Caco-2 (cell line): ENCODE measurements at regions not wholly inside any gene's neighbourhood (a gene's known extent, or its start where the extent isn't known, plus 50 kb on each side); places are given as distances from the start of the nearest gene placed in this dataset.

Source experiments
- BruUV-seq: library from RNA; stranded (reverse); fragments of 400-500 nt; replicated peaks from 2 replicates; lab custom pipeline; 2021; lab: Mats Ljungman, UMichigan
- CTCF ChIA-PET: fragments of 300-600 bp; sonication (Branson Sonifier 250); formaldehyde crosslinking; loops from one replicate; lab custom pipeline; 2022; ENCODE audit warnings: antibody characterized with exemption; lab: Charles Lee
- POLR2A ChIA-PET: fragments of 300-600 bp; sonication (Branson Sonifier 250); formaldehyde crosslinking; loops from one replicate; lab custom pipeline; 2022; ENCODE audit warnings: antibody characterized with exemption; lab: Charles Lee
- DNase-seq, 2 experiments: peaks; one replicate each; pipeline versions ENCODE4 v3.0.0 to v3.0.0-alpha.2; 2020 to 2022
- H3K27me3 ChIP-seq: replicated peaks from 2 replicates; pipeline ENCODE4 v1.6.0; 2011; ENCODE audit warnings: low read length; ENCODE audit not compliant: control insufficient read depth, insufficient read depth
- H3K36me3 ChIP-seq: 2 replicates; pipeline ENCODE4 v1.5.1; 2011; ENCODE audit warnings: low read length; ENCODE audit not compliant: control insufficient read depth, insufficient read depth
- H3K4me1 ChIP-seq: fragments of 250-450 bp; sonication (Bioruptor Pico); 2 replicates; pipeline ENCODE4 v1.5.1; 2020; ENCODE audit warnings: mild to moderate bottlenecking
- H3K4me3 ChIP-seq: 2 replicates; pipeline ENCODE4 v1.5.1; 2011; ENCODE audit warnings: low read depth, mild to moderate bottlenecking, control low read depth, low read length
- H3K9me3 ChIP-seq: fragments of 250-450 bp; sonication (Bioruptor Pico); 2 replicates; pipeline ENCODE4 v1.5.1; 2020; ENCODE audit warnings: mild to moderate bottlenecking, moderate library complexity
- H3K27ac Mint-ChIP-seq: one replicate; pipeline ENCODE4 v1.8.0; 2022; ENCODE audit warnings: mixed read lengths; ENCODE audit not compliant: unreplicated experiment
- H3K27me3 Mint-ChIP-seq: one replicate; pipeline ENCODE4 v1.8.0; 2022; ENCODE audit warnings: mixed read lengths; ENCODE audit not compliant: insufficient read depth, unreplicated experiment
- H3K36me3 Mint-ChIP-seq: one replicate; pipeline ENCODE4 v1.8.0; 2022; ENCODE audit warnings: mild to moderate bottlenecking, mixed read lengths; ENCODE audit not compliant: insufficient read depth, unreplicated experiment
- H3K4me1 Mint-ChIP-seq: one replicate; pipeline ENCODE4 v1.8.0; 2022; ENCODE audit warnings: low read depth, mixed read lengths; ENCODE audit not compliant: unreplicated experiment
- H3K4me3 Mint-ChIP-seq: one replicate; pipeline ENCODE4 v1.8.0; 2022; ENCODE audit warnings: mild to moderate bottlenecking, moderate library complexity, mixed read lengths; ENCODE audit not compliant: unreplicated experiment
- H3K9me3 Mint-ChIP-seq: one replicate; pipeline ENCODE4 v1.8.0; 2022; ENCODE audit warnings: mixed read lengths; ENCODE audit not compliant: unreplicated experiment
- intact Hi-C: fragments of 100-400 bp; cut with micrococcal nuclease; formaldehyde crosslinking; loops from one replicate; pipeline ENCODE4 v1.10.0; 2022; ENCODE audit not compliant: unreplicated experiment
- TF ChIP-seq, protein P1 (sequence below), 2 experiments: fragments of 200-600 bp in 1 of 2; IDR thresholded peaks; 1 replicate in 1 of 2; 2 replicates in 1 of 2; pipeline versions ENCODE4 v1.5.1 to v1.8.0; 2011 to 2022; ENCODE audit warnings: antibody characterized with exemption in 1 of 2, control low read depth in 1 of 2, inconsistent platforms in 1 of 2, low read depth in 1 of 2, low read length in 1 of 2, mild to moderate bottlenecking in 1 of 2, moderate library complexity in 1 of 2; ENCODE audit not compliant: insufficient read depth in 1 of 2, severe bottlenecking in 1 of 2, unreplicated experiment in 1 of 2

DNA sequence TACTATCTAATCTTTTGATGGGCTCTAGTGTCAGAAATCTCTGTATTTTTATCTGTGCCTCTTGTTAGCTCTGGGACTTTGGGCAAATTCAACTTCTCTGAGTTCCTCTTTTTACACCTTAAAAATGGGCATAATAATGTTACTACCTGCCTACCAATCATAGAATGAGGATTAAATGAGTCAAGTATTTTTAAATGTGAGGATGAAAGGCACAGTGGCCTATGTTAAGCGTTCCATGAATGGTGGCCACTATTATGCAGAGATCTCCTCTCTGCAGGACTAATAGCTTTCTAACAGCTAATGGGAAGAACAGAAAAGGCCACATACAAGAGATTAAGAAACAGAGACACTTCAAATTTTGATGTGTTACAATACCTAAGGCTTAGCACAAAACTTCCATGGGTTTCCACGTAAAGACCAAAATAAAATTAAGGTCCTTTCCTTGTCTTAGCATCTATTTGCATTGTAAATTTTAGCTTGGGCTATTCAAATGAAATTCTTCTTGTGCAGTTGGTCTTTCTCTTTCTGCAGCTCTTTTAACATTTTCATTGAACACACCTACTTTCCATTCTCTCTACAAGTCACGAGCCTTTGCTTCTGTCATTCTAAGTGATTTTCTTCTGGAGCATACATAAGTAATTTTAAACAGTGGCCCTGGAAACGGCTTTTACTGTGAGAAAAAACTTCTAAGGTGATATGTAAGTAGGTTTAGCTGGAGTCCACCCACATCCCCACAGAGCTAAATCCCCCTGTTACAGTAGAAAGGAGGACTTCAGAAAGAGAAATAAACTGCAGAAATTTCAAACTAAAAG is 117.9 kb upstream of the MED14 start:
- ChIA-PET CTCF (interaction anchor here (0.6 kb wide), 1 partner anchor 24 kb away, joined by 4 read pairs; no protein-coding TSS in a partner anchor), POLR2A (no interaction called here)
- BruUV-seq, result no TSS peak

DNA sequence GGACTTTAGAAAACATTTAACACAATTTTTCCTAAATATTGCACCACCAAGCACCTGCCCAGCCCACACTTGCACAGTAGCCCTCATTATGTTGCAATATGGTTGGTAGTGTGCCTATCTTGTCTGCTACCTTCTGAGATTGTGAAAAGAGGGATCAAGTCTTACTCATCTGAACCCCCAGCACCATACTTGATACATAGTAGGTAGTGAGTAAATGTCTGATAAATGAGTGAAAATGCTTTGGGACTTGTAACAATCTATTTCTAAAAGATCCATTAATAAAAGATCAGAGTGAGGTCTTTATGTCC is 118.4 kb upstream of the MED14 start:
- Mint-ChIP-seq H3K27ac (no peak overlapping the region), H3K27me3 (no peaks in the 10 kb centered on the region), H3K4me3 (no peak overlapping the region), H3K4me1 (no peaks in the 10 kb centered on the region), H3K36me3 (no peaks in the 10 kb centered on the region), H3K9me3 (no peaks in the 10 kb centered on the region)
- no TSS peak for BruUV-seq
- ChIA-PET CTCF (no interaction called here), POLR2A (no interaction called here)
- Histone ChIP-seq H3K4me1 (no peaks in the 10 kb centered on the region), H3K9me3 (no peaks in the 10 kb centered on the region), H3K36me3 (no peaks in the 10 kb centered on the region), H3K4me3 (no peak overlapping the region), H3K27me3 (no peaks in the 10 kb centered on the region)
- TF ChIP-seq, protein P1, sequence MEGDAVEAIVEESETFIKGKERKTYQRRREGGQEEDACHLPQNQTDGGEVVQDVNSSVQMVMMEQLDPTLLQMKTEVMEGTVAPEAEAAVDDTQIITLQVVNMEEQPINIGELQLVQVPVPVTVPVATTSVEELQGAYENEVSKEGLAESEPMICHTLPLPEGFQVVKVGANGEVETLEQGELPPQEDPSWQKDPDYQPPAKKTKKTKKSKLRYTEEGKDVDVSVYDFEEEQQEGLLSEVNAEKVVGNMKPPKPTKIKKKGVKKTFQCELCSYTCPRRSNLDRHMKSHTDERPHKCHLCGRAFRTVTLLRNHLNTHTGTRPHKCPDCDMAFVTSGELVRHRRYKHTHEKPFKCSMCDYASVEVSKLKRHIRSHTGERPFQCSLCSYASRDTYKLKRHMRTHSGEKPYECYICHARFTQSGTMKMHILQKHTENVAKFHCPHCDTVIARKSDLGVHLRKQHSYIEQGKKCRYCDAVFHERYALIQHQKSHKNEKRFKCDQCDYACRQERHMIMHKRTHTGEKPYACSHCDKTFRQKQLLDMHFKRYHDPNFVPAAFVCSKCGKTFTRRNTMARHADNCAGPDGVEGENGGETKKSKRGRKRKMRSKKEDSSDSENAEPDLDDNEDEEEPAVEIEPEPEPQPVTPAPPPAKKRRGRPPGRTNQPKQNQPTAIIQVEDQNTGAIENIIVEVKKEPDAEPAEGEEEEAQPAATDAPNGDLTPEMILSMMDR (IDR thresholded peaks at IDR 0.05; ENCODE audit: insufficient read depth in 1 of 2, low read depth in 1 of 2, low read length in 1 of 2, severe bottlenecking in 1 of 2, unreplicated experiment in 1 of 2), result no peak
- intact Hi-C loops, result no loop called here
- no peak for DNase-seq

More for the DNA sequence above, 117.9 kb upstream of the MED14 start:
- Mint-ChIP-seq H3K27ac (no peak overlapping the region), H3K27me3 (no peaks in the 10 kb centered on the region), H3K4me3 (no peak overlapping the region), H3K4me1 (no peaks in the 10 kb centered on the region), H3K36me3 (no peaks in the 10 kb centered on the region), H3K9me3 (no peaks in the 10 kb centered on the region)
- no peak for DNase-seq
- TF ChIP-seq, protein P1 (IDR thresholded peaks at IDR 0.05; ENCODE audit: insufficient read depth in 1 of 2, low read depth in 1 of 2, low read length in 1 of 2, severe bottlenecking in 1 of 2, unreplicated experiment in 1 of 2), result no peak
- no peaks in the 10 kb centered on the region for H3K36me3 ChIP-seq
- H3K4me1 ChIP-seq, result no peaks in the 10 kb centered on the region
- intact Hi-C loops, result no loop called here
- H3K27me3 ChIP-seq, result no peaks in the 10 kb centered on the region
- no peaks in the 10 kb centered on the region for H3K9me3 ChIP-seq
- H3K4me3 ChIP-seq, result no peak overlapping the region

DNA sequence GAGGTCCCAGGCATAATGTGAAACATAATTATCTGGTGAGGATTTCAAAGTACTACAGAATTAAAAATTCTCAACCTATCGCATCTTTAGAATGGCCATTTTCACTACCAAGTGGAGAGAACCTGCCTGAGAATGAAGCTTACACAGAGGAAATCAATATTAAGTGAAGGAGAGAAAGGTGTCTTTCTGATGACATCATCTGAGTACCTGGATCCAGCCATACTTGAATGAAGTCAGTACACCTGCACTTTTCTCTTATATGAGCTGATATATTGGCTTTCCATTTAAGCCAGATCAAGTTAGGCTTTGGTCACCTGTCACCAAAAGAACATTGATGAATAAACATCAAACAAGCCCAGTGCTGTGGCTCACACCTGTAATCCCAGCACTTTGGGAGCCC is 118.9 kb upstream of the MED14 start:
- POLR2A ChIA-PET, result no interaction called here
- H3K27ac Mint-ChIP-seq, result no peak overlapping the region

More for the DNA sequence above, 118.9 kb upstream of the MED14 start:
- H3K36me3 ChIP-seq, result no peaks in the 10 kb centered on the region
- H3K4me3 ChIP-seq, result no peak overlapping the region
- no peaks in the 10 kb centered on the region for H3K36me3 Mint-ChIP-seq
- intact Hi-C loops, result no loop called here
- H3K9me3 ChIP-seq, result no peaks in the 10 kb centered on the region
- TF ChIP-seq, protein P1 (IDR thresholded peaks at IDR 0.05; ENCODE audit: insufficient read depth in 1 of 2, low read depth in 1 of 2, low read length in 1 of 2, severe bottlenecking in 1 of 2, unreplicated experiment in 1 of 2), result no peak
- BruUV-seq, result no TSS peak
- no peaks in the 10 kb centered on the region for H3K9me3 Mint-ChIP-seq
- H3K4me1 ChIP-seq, result no peaks in the 10 kb centered on the region
- H3K27me3 Mint-ChIP-seq, result no peaks in the 10 kb centered on the region
- no peak for DNase-seq
- CTCF ChIA-PET, result no interaction called here
- H3K4me1 Mint-ChIP-seq, result no peaks in the 10 kb centered on the region
- H3K4me3 Mint-ChIP-seq, result no peak overlapping the region
- H3K27me3 ChIP-seq, result no peaks in the 10 kb centered on the region
